ENCODE measurements at regions not wholly inside any gene's neighbourhood (a gene's known extent, or its start where the extent isn't known, plus 50 kb on each side); places are given as distances from the start of the nearest gene placed in this dataset.

- no peak for TF ChIP-seq CTCF (IDR thresholded peaks at IDR 0.05; ENCODE audit: control extremely low read depth, extremely low read depth)
- H3K27me3 ChIP-seq (ENCODE audit: control insufficient read depth in 3 of 3, insufficient read depth in 3 of 3, low read length in 2 of 3), result no peaks in the 10 kb centered on the region
- no peak overlapping the region for H3K27ac ChIP-seq (ENCODE audit: low read depth in 1 of 2, low read length in 1 of 2)
- H3K9me3 ChIP-seq (ENCODE audit: control insufficient read depth in 4 of 4, insufficient read depth in 3 of 4, low read length in 3 of 4), result peaks cover 0 to 2% (median 0%) of the 10 kb centered on the region in 4 donors
- no peak for ATAC-seq (ENCODE audit: insufficient read depth, low FRiP score)
- no peaks in the 10 kb centered on the region for H3K36me3 ChIP-seq (ENCODE audit: control insufficient read depth in 4 of 4, insufficient read depth in 4 of 4, low read length in 4 of 4)
- H3K4me1 ChIP-seq (ENCODE audit: control insufficient read depth in 5 of 5, insufficient read depth in 5 of 5, low read length in 5 of 5), result peaks cover 0 to 5% (median 0%) of the 10 kb centered on the region in 5 donors
- 78 to 86% methylated on average over 10 of the region's 10 CpGs for WGBS, 2 donors
- no peak overlapping the region for H3K4me3 ChIP-seq
- no peak overlapping the region for H3K9ac ChIP-seq (ENCODE audit: insufficient read depth in 1 of 2, low read length in 2 of 2)
- no peak for DNase-seq
Observed at GRCh38 chr2:221096706-221097567, 475.2 kb downstream of the EPHA4 start.

GRCh38 chr2:221097568-221097915, 474.6 kb downstream of the EPHA4 start:
- H3K9ac ChIP-seq (ENCODE audit: insufficient read depth in 1 of 2, low read length in 2 of 2), result no peak overlapping the region
- no peak for ATAC-seq (ENCODE audit: insufficient read depth, low FRiP score)
- peaks cover 0 to 2% (median 0%) of the 10 kb centered on the region in 4 donors for H3K9me3 ChIP-seq (ENCODE audit: control insufficient read depth in 4 of 4, insufficient read depth in 3 of 4, low read length in 3 of 4)
- no peak for DNase-seq
- H3K4me1 ChIP-seq (ENCODE audit: control insufficient read depth in 5 of 5, insufficient read depth in 5 of 5, low read length in 5 of 5), result peaks cover 0 to 5% (median 0%) of the 10 kb centered on the region in 5 donors
- H3K4me3 ChIP-seq, result no peak overlapping the region
- TF ChIP-seq CTCF (IDR thresholded peaks at IDR 0.05; ENCODE audit: control extremely low read depth, extremely low read depth), result no peak
- WGBS, 2 donors, result 87 to 93% methylated on average over 1 of the region's 1 CpG
- no peaks in the 10 kb centered on the region for H3K36me3 ChIP-seq (ENCODE audit: control insufficient read depth in 4 of 4, insufficient read depth in 4 of 4, low read length in 4 of 4)
- H3K27ac ChIP-seq (ENCODE audit: low read depth in 1 of 2, low read length in 1 of 2), result no peak overlapping the region
- H3K27me3 ChIP-seq (ENCODE audit: control insufficient read depth in 3 of 3, insufficient read depth in 3 of 3, low read length in 2 of 3), result no peaks in the 10 kb centered on the region

GRCh38 chr2:221097949-221098348, 474.2 kb downstream of the EPHA4 start:
- Histone ChIP-seq H3K4me1 (ENCODE audit: control insufficient read depth in 5 of 5, insufficient read depth in 5 of 5, low read length in 5 of 5) (peaks cover 0 to 5% (median under 1%) of the 10 kb centered on the region in 5 donors), H3K9me3 (ENCODE audit: control insufficient read depth in 4 of 4, insufficient read depth in 3 of 4, low read length in 3 of 4) (peaks cover 0 to 2% (median 0%) of the 10 kb centered on the region in 4 donors), H3K27ac (ENCODE audit: low read depth in 1 of 2, low read length in 1 of 2) (no peak overlapping the region), H3K9ac (ENCODE audit: insufficient read depth in 1 of 2, low read length in 2 of 2) (no peak overlapping the region), H3K36me3 (ENCODE audit: control insufficient read depth in 4 of 4, insufficient read depth in 4 of 4, low read length in 4 of 4) (no peaks in the 10 kb centered on the region), H3K27me3 (ENCODE audit: control insufficient read depth in 3 of 3, insufficient read depth in 3 of 3, low read length in 2 of 3) (no peaks in the 10 kb centered on the region), H3K4me3 (no peak overlapping the region)
- no peak for ATAC-seq (ENCODE audit: insufficient read depth, low FRiP score)
- TF ChIP-seq CTCF (IDR thresholded peaks at IDR 0.05; ENCODE audit: control extremely low read depth, extremely low read depth), result no peak
- 66 to 87% methylated on average over 7 of the region's 7 CpGs for WGBS, 2 donors
- no peak for DNase-seq

All from lung (tissue), 11 donors.